ENCODE measurements at regions not wholly inside any gene's neighbourhood (a gene's known extent, or its start where the extent isn't known, plus 50 kb on each side); places are given as distances from the start of the nearest gene placed in this dataset.

GRCh38 chr15:36469311-36469966 is 110.0 kb upstream of the CDIN1 start:
- DNase-seq (ENCODE audit: low read depth): no peak

GRCh38 chr15:36472672-36473071 is 106.8 kb upstream of the CDIN1 start:
- no peak for DNase-seq (ENCODE audit: low read depth)

GRCh38 chr15:36478561-36478960 is 100.9 kb upstream of the CDIN1 start:
- no peak for DNase-seq (ENCODE audit: low read depth)

DNA sequence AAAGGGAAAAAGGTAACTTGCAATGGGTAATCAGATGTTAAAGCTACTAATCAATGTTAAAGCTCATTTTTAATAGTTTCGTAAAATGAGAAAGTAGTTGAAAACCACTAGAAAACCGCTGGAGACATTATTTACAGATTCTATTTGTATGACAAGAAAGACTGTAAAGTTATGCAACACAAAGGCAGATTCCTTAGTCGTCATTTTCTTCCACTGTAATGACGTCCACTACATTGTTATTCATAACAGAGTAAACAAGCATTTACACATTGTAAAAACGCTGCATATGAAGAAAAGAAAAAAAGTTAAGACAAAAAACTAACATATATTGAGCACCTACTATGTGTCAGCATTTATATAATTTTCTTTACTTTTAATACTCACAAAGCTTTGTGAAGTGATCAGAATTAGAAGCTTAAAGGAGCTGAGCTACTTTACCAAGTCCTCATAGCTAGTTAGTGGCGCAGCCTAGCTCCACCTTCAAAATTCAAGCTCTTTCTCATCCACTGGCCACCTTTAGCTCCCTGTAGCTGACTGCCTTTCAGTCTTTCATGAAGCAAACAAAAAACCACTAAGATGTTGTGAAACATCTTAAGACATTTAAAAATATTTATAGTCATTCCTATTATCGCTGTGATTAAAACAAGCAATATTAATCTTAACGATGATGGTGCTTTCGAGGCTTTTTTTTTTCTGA is 100.1 kb upstream of the CDIN1 start:
- DNase-seq (ENCODE audit: low read depth): no peak

DNA sequence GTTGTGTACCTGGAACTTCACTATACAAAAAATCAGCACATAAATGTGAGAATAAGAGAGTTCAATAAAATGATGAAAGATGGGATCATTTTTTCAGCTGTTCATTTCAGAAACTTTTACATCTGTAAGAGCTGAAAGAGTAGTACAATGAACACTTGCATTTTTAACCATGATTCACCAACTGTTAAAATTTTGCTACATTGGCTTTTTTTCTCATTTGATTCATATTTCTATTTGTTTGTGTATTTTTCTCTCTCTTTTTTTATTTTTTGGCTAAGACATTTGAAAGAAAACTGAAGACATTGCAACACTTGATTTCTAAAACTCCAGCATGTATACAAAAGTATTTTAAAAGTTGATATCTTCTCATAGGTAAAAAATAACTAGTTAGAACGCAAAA is 98.3 kb upstream of the CDIN1 start:
- DNase-seq (ENCODE audit: low read depth): no peak

- DNase-seq (ENCODE audit: low read depth): no peak
These were observed 96.0 kb upstream of the CDIN1 start for GRCh38 chr15:36483409-36483808.

GRCh38 chr15:36484038-36484778 is 95.2 kb upstream of the CDIN1 start:
- DNase-seq (ENCODE audit: low read depth): no peak

DNA sequence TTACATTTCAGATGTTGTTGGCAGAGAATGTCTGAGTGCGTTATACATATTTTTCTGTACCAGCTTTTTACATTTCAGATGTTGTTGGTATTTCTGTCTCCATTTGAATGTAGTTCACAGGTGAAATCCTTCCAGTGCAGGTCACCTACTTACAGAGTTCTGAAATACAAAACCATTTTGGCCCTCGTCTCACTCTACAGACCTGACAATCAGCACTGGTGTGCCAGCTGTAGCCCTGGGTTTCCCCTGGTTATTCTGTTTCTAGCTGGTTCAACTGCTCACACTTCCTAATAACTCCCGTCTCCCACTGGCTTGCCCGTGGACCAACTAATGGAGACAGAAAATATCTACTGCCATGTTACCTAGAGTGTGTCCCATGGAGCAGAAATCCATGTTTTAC is 87.5 kb upstream of the CDIN1 start:
- DNase-seq (ENCODE audit: low read depth): no peak

DNA sequence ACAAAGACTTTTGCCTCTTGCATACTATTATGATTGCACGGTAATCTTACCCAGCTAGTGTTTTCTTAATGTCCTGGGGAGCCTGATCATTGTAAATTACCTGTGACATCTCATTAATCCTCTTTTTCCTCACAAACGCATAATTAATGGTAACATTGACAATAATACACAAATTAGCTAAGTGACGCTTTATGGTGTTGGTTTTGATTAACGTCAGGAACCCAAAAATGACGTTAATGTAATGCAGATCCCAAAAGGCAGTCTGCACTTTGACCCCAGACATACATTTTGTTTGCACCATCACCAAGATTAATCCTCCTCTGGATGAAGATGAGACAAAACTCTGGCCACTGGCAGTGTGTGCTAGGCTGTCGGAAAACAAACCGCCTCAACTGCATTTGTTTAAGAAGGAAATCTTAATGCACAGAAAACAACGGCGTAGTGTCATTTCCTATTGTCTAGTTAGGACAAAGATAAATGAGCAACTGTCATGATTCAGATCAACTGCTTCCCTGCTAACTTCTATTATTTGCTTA is 83.9 kb upstream of the CDIN1 start:
- no peak for DNase-seq (ENCODE audit: low read depth)

DNA sequence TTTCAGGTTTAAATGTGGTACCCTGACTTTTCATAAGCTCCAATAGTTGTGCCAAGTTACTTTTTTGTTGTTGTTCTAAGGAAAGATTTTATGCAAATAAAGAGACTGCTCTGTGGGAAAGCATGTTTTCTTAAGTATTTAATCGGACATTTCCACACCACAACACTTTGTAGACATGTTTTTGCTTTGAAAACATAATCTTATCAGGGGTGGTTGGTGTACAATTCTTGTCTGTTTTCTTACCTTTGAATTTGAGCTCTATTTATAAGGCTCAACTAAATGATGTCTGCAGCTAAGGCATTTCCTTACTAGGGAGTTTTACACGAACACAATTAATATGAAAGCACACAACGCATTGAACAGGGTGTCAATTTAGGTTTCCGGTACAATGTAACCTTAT is 81.5 kb upstream of the CDIN1 start:
- DNase-seq (ENCODE audit: low read depth): no peak

- no peak for DNase-seq (ENCODE audit: low read depth)
These were observed 81.0 kb upstream of the CDIN1 start for GRCh38 chr15:36498401-36498800.

GRCh38 chr15:36498916-36499315 is 80.5 kb upstream of the CDIN1 start:
- DNase-seq (ENCODE audit: low read depth): no peak

GRCh38 chr15:36499412-36500389 is 79.7 kb upstream of the CDIN1 start:
- no peak for DNase-seq (ENCODE audit: low read depth)

DNA sequence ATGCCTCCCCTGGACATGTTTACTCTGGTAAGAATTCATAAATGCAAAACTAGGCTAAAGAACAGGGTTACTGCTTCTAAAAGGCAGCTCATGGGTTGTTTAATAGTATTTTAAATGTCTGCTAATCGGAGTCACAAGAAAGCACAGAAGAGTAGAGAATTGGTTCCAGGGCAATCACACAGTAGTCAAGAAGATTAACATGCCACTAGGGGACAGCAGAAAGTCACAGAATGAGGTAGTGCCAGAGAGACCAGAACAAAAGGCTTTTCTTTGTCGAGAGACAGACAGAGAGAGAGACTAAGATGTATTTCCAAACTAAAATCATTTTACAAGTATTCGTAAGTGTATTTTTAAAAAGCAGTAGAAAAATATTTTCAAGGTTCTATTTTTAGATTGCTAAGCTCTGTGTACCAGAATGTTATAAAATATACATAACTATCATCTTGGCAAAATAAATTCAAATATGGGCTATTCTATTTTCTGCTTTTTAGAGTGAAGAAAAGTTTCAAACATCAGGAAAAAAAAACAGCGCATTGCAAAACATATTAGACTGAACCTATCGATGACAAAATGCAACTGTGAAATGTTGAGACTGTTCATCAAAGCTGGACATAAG is 78.3 kb upstream of the CDIN1 start:
- no peak for DNase-seq (ENCODE audit: low read depth)

GRCh38 chr15:36502509-36502908 is 76.9 kb upstream of the CDIN1 start:
- no peak for DNase-seq (ENCODE audit: low read depth)

GRCh38 chr15:36506733-36507356 is 72.6 kb upstream of the CDIN1 start:
- no peak for DNase-seq (ENCODE audit: low read depth)

DNA sequence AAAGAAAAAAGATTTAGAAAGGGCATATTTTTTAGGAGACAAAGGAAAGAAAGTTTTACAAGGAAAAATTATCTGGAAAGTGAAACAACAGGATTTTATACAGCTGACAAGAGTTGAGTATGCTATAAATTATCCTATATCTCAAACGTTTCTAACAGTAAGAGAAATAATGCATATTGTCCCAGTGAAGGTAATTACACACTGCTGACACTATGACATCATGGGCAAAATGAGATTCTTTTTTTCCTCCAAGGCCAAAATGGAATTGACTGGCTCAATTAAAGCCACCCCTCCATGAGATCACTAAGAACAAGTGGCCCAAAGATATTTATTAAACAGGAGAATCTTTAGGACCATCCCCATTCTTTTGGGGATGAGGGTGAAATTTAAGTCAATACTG is 72.0 kb upstream of the CDIN1 start:
- DNase-seq (ENCODE audit: low read depth): no peak

- no peak for DNase-seq (ENCODE audit: low read depth)
These were observed 67.8 kb upstream of the CDIN1 start for GRCh38 chr15:36511594-36511993.

DNA sequence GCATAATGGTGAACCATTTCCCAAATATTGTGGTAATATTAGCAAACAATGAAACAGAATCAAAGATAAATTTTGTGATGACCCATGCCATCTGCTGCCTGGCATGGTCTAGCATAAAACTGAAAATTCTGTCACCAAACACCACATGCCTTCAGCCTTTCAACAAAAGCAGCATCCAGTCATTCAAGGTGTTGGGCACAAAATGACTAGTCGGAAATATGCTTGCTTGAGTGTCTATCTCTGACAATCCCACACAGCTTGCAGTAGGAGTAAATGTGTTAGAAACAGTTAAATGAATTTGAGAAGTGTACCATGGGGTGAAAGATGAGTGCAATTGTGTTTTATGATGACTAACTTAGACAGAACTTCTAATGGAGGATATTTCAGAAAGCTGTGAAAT is 61.7 kb upstream of the CDIN1 start:
- DNase-seq (ENCODE audit: low read depth): no peak

DNA sequence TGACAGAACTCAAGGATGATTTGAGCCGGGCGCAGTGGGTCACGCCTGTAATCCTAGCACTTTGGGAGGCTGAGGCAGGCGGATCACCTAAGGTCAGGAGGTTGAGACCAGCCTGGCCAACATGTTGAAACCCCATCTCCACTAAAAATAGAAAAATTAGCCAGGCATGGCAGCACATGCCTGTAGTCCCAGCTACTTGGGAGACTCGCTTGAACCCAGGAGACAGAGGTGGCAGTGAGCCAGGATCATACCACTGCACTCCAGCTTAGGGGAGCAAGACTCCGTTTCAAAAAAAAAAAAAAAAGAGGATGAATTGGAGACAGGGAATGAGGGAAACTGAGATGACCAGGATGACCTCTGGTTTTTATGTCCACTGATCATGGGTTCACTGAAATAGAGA is 60.4 kb upstream of the CDIN1 start:
- no peak for DNase-seq (ENCODE audit: low read depth)

DNA sequence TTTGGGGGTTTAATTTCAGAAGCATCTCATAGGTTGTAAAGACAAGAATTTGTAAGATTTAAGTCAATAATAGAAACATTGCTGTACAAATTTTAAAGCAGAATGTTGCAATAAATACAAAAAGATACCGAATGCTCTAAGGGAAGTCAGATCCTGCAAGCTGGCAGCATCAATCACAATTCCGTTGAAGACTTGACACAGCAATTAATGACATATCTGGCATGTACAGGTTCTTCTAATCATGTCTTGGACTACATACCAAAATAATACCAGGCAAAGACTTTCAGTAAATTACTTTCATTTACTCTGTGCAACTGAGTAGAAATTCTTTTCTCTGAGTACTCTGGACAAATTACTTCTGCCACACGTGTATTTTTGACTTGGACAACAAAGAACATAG is 54.0 kb upstream of the CDIN1 start:
- DNase-seq (ENCODE audit: low read depth): no peak
